ENCODE measurements at regions not wholly inside any gene's neighbourhood (a gene's known extent, or its start where the extent isn't known, plus 50 kb on each side); places are given as distances from the start of the nearest gene placed in this dataset.
A peak's percentile ranks its signal among the peaks of the same experiment; 100 is the strongest.

- no peak for DNase-seq
Measured at GRCh38 chr10:15462253-15462897, 91.3 kb upstream of the FAM171A1 start.

DNA sequence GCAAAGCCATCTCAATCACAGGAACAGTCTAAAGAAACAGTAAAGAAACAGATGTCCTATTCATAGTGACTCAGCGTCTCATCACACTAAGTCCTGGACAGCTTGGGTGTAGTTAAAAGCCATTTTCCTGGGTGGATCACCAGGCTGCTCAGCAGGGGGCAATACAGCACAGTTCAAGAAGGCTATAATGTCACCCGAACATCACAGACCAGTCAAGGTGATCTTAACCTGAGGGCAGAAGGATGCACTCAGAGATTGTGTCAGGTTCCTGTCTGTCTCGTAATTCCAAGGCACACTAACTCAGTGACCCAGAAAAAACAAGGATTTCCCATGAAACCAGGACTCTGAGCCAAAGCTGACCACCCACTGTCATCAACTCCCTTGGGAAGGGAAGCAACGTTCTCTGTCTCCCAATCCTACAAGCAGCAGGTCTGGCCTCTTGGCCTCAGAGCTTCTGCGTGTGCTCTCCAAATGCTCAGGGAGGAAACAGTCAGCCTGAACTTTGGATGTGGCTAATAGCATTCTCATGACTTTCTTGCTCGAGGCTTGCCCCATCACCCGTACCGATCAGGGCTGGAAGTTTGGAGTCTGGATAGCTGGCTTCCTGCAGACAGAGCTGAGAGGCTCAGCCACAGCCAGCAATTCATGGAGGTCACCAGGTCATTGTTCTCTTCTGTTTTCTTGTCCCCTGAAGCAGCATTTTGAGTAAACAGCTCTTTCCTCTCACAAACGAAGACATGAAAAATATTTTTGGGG lies 90.4 kb upstream of the FAM171A1 start:
- no peak for DNase-seq

GRCh38 chr10:15460661-15461060 lies 89.6 kb upstream of the FAM171A1 start:
- no peak for DNase-seq

GRCh38 chr10:15459218-15459617 lies 88.1 kb upstream of the FAM171A1 start:
- DNase-seq = no peak

DNA sequence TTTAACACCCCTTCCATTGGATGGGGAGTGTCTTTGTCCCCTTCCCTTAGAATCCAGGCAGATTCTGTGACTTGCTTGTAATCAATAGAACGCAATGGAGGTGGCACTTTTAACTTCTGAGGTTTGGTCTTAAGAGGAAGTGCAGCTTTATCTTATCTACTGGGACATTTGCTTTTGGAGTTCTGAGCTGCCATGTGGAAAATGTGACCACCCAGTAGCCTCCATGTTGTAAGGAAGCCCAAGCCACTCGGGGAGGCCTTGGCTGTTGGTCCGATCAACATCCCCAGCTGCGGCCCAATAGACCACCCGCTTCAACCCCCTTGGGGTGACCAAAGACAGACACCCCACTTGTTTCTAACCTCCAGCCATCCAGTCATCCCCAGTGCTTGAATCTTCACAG lies 86.3 kb upstream of the FAM171A1 start:
- no peak for DNase-seq

- no peak for DNase-seq
Measured at GRCh38 chr10:15455456-15455855, 84.4 kb upstream of the FAM171A1 start.

- no peak for DNase-seq
Measured at GRCh38 chr10:15453926-15454325, 82.8 kb upstream of the FAM171A1 start.

GRCh38 chr10:15453457-15453856 lies 82.4 kb upstream of the FAM171A1 start:
- no peak for DNase-seq

DNA sequence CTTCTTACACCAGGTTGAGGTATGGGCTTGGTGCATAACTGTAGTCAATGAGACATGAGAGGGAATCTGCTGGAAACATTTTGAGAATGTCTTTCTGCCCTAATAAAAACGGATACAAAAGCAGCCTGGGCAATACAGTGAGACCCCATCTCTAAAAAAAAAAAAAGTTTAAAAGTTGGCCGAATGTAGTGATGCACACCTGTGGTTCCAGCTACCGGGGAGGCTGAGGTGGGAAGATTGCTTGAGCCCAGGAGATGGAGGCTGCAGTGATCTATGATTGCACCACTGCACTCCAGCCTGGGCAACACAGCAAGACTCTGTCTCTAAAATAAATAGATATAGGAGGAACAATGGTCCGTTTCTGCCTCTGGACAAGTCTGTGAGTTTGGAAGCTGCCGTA lies 81.5 kb upstream of the FAM171A1 start:
- DNase-seq = no peak

DNA sequence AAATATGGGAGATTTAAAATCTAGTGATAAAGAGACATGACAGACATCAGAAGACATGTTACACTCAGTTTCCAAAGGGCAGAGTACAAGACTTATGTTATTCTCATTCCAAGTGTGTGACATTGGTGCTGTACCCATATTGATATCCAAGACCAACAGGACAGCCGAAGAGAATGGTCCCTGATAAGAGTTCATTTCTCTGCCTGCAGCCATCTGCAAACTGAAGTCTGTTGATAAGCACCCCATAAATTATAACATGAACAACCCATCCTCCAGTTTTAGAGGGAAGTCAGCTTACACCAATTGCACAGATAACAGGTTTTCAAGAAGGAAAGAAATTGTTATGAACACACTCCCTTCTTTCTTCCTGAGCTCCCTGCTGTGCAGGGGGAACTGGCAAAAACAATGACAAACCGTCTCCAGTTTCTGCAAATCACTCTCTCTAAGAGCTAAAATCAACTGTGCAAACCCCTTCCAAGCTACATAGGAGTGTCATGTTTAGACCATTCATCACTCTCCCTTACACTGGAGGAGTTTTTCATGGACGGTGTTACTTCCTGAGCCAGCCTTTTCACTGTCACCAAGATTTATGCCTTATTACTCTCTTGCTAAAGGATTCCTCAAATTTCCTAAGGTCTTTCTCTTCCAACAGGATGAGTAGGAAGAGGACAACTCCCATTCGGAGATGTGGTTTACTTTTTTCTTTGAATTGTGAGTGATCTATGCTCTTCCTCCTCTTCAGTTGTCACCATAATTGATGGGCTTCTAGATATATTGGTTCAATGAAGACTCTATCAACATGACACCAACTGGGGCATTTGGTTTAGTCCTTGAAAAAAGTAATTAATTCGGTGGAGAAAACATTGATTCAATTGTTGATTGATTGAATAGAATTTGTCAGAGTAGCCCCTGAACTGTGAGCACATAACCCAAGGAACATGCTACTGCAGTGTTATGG lies 80.3 kb upstream of the FAM171A1 start:
- no peak for DNase-seq

DNA sequence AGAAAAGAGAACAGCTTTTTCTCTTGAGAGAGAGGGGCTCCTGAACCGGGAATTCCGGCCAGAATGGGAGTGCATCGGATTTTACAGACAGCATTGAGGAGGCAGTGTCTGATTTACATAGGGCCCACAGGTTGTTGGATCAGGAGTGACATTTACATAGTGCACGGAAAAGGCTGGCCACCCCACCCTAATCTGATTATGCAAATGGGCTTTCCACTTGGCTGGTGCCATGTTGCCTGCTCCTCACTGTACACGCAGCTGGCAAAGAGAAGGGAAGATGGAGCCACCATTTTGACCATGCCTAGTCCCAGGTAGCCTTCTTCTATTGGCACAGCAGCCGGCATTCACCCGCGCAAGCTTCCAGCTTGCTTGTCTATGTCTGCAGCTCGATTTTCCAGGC lies 77.5 kb upstream of the FAM171A1 start:
- no peak for DNase-seq

DNA sequence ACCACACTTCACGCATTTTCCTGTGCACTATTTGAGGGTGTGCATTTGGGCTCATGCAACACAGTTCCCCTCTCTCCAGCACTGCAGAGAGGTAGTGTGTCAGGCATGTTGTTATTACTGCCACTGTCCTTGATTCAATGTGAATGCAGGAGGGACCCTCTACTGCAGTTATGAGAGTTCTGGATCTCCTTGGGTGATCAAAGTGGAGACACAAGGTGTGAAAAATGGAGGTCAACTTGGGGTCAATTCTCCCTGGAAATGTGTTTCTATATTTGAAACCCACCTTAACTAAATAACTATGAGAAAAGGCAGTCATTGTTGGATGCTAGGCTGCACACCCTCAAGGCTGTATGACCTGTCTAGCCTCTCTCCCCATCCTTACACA lies 73.9 kb upstream of the FAM171A1 start:
- no peak for DNase-seq

GRCh38 chr10:15444105-15445005 lies 73.3 kb upstream of the FAM171A1 start:
- no peak for DNase-seq

GRCh38 chr10:15442056-15442455 lies 71.0 kb upstream of the FAM171A1 start:
- DNase-seq = no peak

GRCh38 chr10:15440204-15440711 lies 69.2 kb upstream of the FAM171A1 start:
- DNase-seq = no peak

DNA sequence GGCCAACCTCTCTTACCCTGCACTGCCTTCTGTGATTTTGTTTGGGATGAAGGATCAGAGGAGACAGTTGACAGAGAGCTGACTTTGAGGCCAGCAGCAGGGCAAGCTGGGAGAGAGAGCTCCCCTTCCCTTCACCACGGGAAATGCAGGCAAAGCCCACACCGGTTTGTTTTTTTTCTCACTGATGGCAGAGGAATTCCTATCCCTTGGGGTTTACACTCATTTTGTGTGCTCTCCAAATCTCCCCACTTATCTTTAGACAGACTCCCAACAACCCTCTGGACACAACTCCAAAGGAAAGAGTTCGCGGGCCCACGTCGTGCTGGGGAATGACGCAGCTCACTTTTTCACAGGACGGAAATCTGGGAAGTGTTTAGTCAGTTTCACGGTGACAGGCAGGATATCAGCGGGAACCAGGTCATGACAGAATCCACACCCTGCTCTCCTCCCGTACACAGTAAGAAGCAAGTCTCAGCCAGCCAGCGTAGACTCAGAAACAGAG lies 68.3 kb upstream of the FAM171A1 start:
- no peak for DNase-seq

GRCh38 chr10:15436696-15437095 lies 65.6 kb upstream of the FAM171A1 start:
- DNase-seq = no peak

- peak; percentile 53 for DNase-seq
Measured at GRCh38 chr10:15433850-15434537, 62.9 kb upstream of the FAM171A1 start.

- no peak for DNase-seq
Measured at GRCh38 chr10:15432266-15432665, 61.2 kb upstream of the FAM171A1 start.

DNA sequence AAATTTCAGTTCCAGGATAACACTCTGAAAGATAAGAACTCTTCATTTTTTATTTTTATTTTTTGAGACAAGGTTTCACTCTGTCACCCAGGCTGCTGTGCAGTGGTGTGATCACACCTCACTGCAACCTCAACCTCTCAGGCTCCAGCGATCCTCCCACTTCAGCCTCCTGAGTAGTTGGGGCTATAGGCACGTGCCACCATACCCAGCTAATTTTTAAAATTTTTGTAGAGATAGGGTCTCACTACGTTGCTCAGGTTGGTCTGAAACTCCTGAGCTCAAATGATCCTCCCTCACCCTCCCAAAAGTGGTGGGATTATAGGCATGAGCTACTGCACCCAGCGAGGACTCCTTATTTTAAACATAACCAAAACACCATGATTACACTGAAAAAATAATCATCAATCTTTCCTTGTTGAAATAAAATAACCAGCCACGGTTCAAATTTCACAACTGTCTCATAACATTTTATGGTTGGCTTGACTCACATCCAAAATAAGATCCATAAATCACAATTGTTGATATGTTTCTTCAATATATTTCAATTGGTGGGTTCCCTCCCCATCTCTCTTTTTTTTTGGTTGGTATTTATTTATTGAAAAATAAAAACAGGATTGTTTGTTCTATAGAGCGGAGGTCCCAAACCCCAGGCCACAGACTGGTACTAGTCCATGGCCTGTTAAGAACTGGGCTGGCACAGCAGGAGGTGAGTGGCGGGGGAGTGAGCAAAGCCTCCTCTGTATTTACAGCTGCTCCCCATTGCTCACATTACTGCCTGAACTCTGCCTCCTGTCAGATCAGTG lies 60.1 kb upstream of the FAM171A1 start:
- no peak for DNase-seq

- DNase-seq = no peak
Measured at GRCh38 chr10:15428681-15429080, 57.6 kb upstream of the FAM171A1 start.
